AG04450 (cell line): ENCODE measurements at regions not wholly inside any gene's neighbourhood (a gene's known extent, or its start where the extent isn't known, plus 50 kb on each side); places are given as distances from the start of the nearest gene placed in this dataset.

ENCODE experiments used
- CTCF ChIA-PET: fragments of 300-600, 350-600 bp; formaldehyde crosslinking; extraction: SDS; loops from one replicate; lab custom pipeline; 2022; ENCODE audit warnings: antibody characterized with exemption, inconsistent platforms; lab: Charles Lee
- POLR2A ChIA-PET: fragments of 350-600 bp; formaldehyde crosslinking; extraction: SDS; loops from one replicate; lab custom pipeline; 2021; ENCODE audit warnings: antibody characterized with exemption, inconsistent platforms; lab: Yijun Ruan, JAX
- DNase-seq: peaks from one replicate; pipeline ENCODE4 v3.0.0-alpha.2; 2011; ENCODE audit warnings: low read depth, low spot score
- H3K27ac ChIP-seq: one replicate; pipeline ENCODE4 v1.5.1; 2012; ENCODE audit warnings: low read depth, low read length, control low read depth
- H3K27me3 ChIP-seq: one replicate; pipeline ENCODE4 v1.6.0; 2012; ENCODE audit warnings: low read length; ENCODE audit not compliant: control insufficient read depth, insufficient read depth
- H3K4me3 ChIP-seq: 2 replicates; pipeline ENCODE4 v1.5.1; 2011; ENCODE audit warnings: mild to moderate bottlenecking, low read depth, low read length, control low read depth
- H3K9me3 ChIP-seq: 2 replicates; pipeline ENCODE4 v1.5.1; 2012; ENCODE audit warnings: low read length; ENCODE audit not compliant: control insufficient read depth, insufficient read depth
- TF ChIP-seq, protein P1 (sequence below): IDR thresholded peaks from 2 replicates; pipeline ENCODE4 v1.5.1; 2011; ENCODE audit warnings: low read depth, low read length, control low read depth, inconsistent platforms

DNA sequence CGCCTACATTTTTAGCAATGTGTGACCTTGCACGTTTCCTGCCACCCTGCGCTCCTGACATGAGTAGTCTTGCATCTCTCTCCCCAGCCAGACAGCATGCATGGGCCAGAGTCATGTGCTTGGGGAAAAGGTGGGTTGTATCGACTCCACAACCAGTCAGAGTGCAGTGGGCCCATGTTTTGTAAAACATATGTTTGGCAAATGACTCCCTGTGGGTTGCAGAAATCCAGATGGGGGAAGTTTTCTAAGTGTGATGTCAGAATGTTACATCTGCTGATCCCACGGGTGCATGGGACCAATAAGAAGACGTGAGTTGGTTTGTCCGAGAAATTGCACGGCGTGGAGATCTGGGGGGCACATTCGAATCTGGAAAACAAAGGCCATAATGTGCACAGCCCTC is 147.1 kb downstream of the FOXL1 start:
- CTCF ChIA-PET: no interaction called here
- Histone ChIP-seq H3K9me3 (0 out of 2 replicates have a peak, but pooled peaks cover 2% of the 10 kb centered on the region), H3K27me3 (peaks cover 19% of the 10 kb centered on the region), H3K4me3 (no peak overlapping the region), H3K27ac (peak overlapping the region; percentile 21)
- POLR2A ChIA-PET: no interaction called here
- TF ChIP-seq, protein P1, sequence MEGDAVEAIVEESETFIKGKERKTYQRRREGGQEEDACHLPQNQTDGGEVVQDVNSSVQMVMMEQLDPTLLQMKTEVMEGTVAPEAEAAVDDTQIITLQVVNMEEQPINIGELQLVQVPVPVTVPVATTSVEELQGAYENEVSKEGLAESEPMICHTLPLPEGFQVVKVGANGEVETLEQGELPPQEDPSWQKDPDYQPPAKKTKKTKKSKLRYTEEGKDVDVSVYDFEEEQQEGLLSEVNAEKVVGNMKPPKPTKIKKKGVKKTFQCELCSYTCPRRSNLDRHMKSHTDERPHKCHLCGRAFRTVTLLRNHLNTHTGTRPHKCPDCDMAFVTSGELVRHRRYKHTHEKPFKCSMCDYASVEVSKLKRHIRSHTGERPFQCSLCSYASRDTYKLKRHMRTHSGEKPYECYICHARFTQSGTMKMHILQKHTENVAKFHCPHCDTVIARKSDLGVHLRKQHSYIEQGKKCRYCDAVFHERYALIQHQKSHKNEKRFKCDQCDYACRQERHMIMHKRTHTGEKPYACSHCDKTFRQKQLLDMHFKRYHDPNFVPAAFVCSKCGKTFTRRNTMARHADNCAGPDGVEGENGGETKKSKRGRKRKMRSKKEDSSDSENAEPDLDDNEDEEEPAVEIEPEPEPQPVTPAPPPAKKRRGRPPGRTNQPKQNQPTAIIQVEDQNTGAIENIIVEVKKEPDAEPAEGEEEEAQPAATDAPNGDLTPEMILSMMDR: no peak
- peak; percentile 27 for DNase-seq

DNA sequence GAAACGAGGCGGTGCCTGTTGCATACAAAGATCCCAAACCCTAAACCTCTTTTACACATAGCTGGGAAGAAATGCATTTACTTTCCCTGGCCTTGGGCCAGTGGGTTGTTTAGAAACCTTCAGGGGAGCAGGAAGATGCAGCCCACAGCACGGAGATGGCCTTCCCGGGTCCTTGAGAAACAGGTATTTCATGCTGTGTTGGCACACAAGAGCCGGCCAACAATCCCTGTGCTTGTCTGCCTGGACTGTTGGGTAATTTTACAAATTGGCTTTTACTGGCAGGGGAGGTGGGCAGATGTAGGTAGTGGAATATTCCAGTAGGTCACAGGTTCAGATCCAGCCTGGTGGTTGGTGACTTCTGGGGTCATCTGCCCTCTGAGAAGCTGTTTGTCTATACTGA is 148.0 kb downstream of the FOXL1 start:
- peaks cover 19% of the 10 kb centered on the region for H3K27me3 ChIP-seq
- H3K4me3 ChIP-seq: no peak overlapping the region
- POLR2A ChIA-PET: no interaction called here
- TF ChIP-seq, protein P1: no peak
- no peak overlapping the region for H3K27ac ChIP-seq
- CTCF ChIA-PET: no interaction called here
- no peak for DNase-seq
- 0 out of 2 replicates have a peak, but pooled peaks cover 2% of the 10 kb centered on the region for H3K9me3 ChIP-seq

DNA sequence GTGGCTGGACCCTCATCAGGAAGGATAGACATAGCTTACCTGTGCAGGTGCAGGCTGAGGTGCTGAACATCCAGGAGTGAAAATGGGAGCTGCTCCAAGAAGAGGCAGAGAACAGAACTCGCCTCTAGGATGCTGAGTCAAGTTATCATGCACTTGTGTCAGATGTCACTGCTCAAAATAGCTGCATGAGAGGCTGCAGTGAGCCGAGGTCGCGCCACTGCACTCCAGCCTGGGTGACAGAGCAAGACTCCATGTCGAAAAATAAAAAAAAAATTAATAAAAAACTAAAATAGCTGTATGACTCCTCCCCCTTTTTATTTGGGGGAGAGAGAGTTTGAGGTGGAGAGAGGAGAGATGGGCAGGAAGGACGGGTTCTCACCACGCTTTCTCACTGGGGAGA is 148.8 kb downstream of the FOXL1 start:
- H3K4me3 ChIP-seq: no peak overlapping the region
- DNase-seq: no peak
- no peak overlapping the region for H3K27ac ChIP-seq
- H3K27me3 ChIP-seq: peaks cover 24% of the 10 kb centered on the region
- ChIA-PET CTCF (no interaction called here), POLR2A (no interaction called here)
- 0 out of 2 replicates have a peak, but pooled peaks cover 2% of the 10 kb centered on the region for H3K9me3 ChIP-seq
- TF ChIP-seq, protein P1: no peak

DNA sequence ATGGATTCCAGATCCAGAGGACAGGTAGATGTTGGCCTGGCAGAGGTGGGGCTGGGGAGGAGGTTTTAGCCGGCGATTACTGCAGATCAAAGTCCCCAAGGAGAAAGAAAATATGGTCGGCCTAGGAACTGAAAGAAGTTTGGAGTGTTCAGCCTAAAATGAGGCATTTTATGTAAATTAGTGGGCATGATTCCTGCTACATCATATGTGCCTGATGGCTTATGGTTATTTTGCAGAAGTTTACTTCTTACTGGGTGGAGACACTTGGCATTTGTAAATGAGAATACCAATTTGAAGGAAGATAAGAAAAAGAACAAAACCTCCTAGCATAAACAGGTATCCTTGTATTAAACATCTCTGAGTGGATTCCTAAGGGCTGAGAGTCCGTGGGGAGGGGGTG is 149.3 kb downstream of the FOXL1 start:
- CTCF ChIA-PET: no interaction called here
- Histone ChIP-seq H3K9me3 (0 out of 2 replicates have a peak, but pooled peaks cover 2% of the 10 kb centered on the region), H3K27ac (no peak overlapping the region), H3K27me3 (peaks cover 24% of the 10 kb centered on the region), H3K4me3 (no peak overlapping the region)
- POLR2A ChIA-PET: no interaction called here
- DNase-seq: no peak
- TF ChIP-seq, protein P1: no peak

DNA sequence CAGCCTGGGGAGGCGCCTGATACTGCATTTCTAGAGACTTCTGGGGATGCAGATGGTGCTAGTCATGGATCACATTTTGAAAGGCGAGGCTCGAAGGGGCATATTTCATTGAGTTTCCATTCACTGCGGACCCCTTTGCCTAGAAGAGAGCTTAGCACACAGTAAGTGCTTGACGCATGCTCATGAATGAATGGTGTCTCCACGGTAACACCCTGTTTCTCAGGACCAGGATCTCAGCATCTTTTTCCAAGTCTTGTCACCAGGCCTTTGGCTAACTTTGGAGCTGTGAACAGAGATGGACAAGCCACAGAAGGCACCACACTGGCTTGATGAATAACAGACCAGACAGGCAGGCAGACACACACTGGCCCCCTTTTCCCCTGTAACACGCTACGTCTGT is 151.3 kb downstream of the FOXL1 start:
- H3K4me3 ChIP-seq: no peak overlapping the region
- DNase-seq: no peak
- TF ChIP-seq, protein P1: no peak
- ChIA-PET POLR2A (no interaction called here), CTCF (no interaction called here)
- H3K9me3 ChIP-seq: peaks cover 2% of the 10 kb centered on the region; the same call in 1 of the 2 replicates
- peaks cover 24% of the 10 kb centered on the region for H3K27me3 ChIP-seq
- H3K27ac ChIP-seq: no peak overlapping the region
